ENCODE measurements at regions not wholly inside any gene's neighbourhood (a gene's known extent, or its start where the extent isn't known, plus 50 kb on each side); places are given as distances from the start of the nearest gene placed in this dataset.

- peak; percentile 5 for TF ChIP-seq CTCF (IDR thresholded peaks at IDR 0.05)
- H3K27me3 Mint-ChIP-seq (ENCODE audit: low read depth) = no peaks in the 10 kb centered on the region
- H3K36me3 Mint-ChIP-seq (ENCODE audit: low read depth) = no peaks in the 10 kb centered on the region
- DNase-seq (ENCODE audit: low spot score) = no peak
- peaks cover 36% of the 10 kb centered on the region for H3K4me1 Mint-ChIP-seq (ENCODE audit: low read depth)
- peak overlapping the region; percentile 35 for H3K4me3 Mint-ChIP-seq (ENCODE audit: unreplicated experiment)
- peak overlapping the region; percentile 98 for H3K27ac Mint-ChIP-seq (ENCODE audit: unreplicated experiment)
- peaks cover 6% of the 10 kb centered on the region for H3K9me3 Mint-ChIP-seq (ENCODE audit: low read depth)
Measured at GRCh38 chr2:56741601-56742102, 557.9 kb downstream of the CCDC85A start.

- TF ChIP-seq CTCF (IDR thresholded peaks at IDR 0.05) = no peak
- Mint-ChIP-seq H3K36me3 (ENCODE audit: low read depth) (no peaks in the 10 kb centered on the region), H3K27me3 (ENCODE audit: low read depth) (no peaks in the 10 kb centered on the region), H3K4me1 (ENCODE audit: low read depth) (peaks cover 36% of the 10 kb centered on the region), H3K4me3 (ENCODE audit: unreplicated experiment) (no peak overlapping the region), H3K9me3 (ENCODE audit: low read depth) (peaks cover 2% of the 10 kb centered on the region), H3K27ac (ENCODE audit: unreplicated experiment) (no peak overlapping the region)
- no peak for DNase-seq (ENCODE audit: low spot score)
Measured at GRCh38 chr2:56743807-56744206, 560.0 kb downstream of the CCDC85A start.

- TF ChIP-seq CTCF (IDR thresholded peaks at IDR 0.05) = peak; percentile 87
- Mint-ChIP-seq H3K27me3 (ENCODE audit: low read depth) (peaks cover 4% of the 10 kb centered on the region), H3K4me3 (ENCODE audit: unreplicated experiment) (no peak overlapping the region), H3K27ac (ENCODE audit: unreplicated experiment) (no peak overlapping the region), H3K36me3 (ENCODE audit: low read depth) (no peaks in the 10 kb centered on the region), H3K9me3 (ENCODE audit: low read depth) (no peaks in the 10 kb centered on the region), H3K4me1 (ENCODE audit: low read depth) (no peaks in the 10 kb centered on the region)
- no peak for DNase-seq (ENCODE audit: low spot score)
Measured at GRCh38 chr2:56749152-56749752, 565.5 kb downstream of the CCDC85A start.

- Mint-ChIP-seq H3K36me3 (ENCODE audit: low read depth) (no peaks in the 10 kb centered on the region), H3K27me3 (ENCODE audit: low read depth) (peaks cover 22% of the 10 kb centered on the region), H3K9me3 (ENCODE audit: low read depth) (no peaks in the 10 kb centered on the region), H3K27ac (ENCODE audit: unreplicated experiment) (no peak overlapping the region), H3K4me3 (ENCODE audit: unreplicated experiment) (no peak overlapping the region), H3K4me1 (ENCODE audit: low read depth) (no peaks in the 10 kb centered on the region)
- DNase-seq (ENCODE audit: low spot score) = no peak
- no peak for TF ChIP-seq CTCF (IDR thresholded peaks at IDR 0.05)
Measured at GRCh38 chr2:56753182-56753581, 569.4 kb downstream of the CCDC85A start.

- H3K4me3 Mint-ChIP-seq (ENCODE audit: unreplicated experiment) = no peak overlapping the region
- no peak overlapping the region for H3K27ac Mint-ChIP-seq (ENCODE audit: unreplicated experiment)
- H3K27me3 Mint-ChIP-seq (ENCODE audit: low read depth) = peaks cover 25% of the 10 kb centered on the region
- no peaks in the 10 kb centered on the region for H3K4me1 Mint-ChIP-seq (ENCODE audit: low read depth)
- no peak for DNase-seq (ENCODE audit: low spot score)
- no peaks in the 10 kb centered on the region for H3K9me3 Mint-ChIP-seq (ENCODE audit: low read depth)
- TF ChIP-seq CTCF (IDR thresholded peaks at IDR 0.05) = no peak
- no peaks in the 10 kb centered on the region for H3K36me3 Mint-ChIP-seq (ENCODE audit: low read depth)
Measured at GRCh38 chr2:56754066-56754615, 570.4 kb downstream of the CCDC85A start.
